GM11168 (cell line): ENCODE measurements at regions not wholly inside any gene's neighbourhood (a gene's known extent, or its start where the extent isn't known, plus 50 kb on each side); places are given as distances from the start of the nearest gene placed in this dataset.

ENCODE experiments used
- in situ Hi-C: fragments of 300-500 bp; cut with MboI; formaldehyde crosslinking; loops from one replicate; pipeline ENCODE4 v1.12.0; 2022; ENCODE audit warnings: low sequenced_read_pairs; ENCODE audit not compliant: unreplicated experiment

DNA sequence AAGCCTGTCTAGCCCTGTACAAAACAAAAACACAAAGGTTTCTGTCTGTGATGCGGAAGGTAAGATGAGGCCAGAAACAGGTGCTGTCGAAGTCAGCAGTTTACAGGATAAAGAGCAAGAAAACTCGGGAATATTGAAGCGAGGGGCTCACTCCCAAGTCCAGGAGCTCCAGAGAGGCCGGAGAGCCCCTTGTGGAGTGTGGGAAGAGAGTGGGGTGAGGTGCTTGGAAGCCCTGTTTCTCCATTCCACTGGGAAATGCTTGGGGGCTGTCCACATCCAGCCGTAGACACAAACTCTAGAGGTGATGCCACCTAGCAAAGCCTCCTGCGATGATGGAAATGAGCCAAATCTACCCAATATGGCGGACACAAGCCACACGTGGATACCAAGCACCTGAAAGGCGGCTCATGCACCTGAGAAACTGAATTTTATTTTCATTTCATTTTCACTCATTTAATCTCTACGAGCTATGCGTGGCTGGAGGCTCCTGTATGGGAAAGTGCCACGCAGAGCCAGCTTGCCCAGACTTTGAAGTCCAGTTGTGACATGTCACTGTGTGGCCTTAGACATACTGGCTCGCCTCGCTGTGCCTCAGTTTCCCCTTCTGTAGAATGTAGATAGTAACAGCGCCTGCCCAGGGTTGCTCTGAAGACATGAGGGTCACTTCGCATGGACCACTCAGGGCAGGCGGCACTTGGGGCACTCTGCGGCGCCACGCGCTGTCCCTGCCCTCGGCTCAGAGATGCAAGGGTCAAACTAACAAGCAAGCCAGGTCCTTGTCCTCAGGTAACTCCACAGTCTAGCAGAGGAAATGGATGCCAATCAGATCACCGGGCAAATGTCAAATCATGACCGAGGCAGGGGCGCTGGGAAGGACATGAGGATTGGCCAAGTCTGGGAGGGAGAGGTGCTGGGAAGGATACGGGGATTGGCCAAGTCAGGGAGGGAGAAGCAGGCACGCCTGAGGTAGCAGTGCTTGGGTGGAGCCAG lies 684.7 kb downstream of the TBC1D22A start:
- in situ Hi-C loops = no loop called here

DNA sequence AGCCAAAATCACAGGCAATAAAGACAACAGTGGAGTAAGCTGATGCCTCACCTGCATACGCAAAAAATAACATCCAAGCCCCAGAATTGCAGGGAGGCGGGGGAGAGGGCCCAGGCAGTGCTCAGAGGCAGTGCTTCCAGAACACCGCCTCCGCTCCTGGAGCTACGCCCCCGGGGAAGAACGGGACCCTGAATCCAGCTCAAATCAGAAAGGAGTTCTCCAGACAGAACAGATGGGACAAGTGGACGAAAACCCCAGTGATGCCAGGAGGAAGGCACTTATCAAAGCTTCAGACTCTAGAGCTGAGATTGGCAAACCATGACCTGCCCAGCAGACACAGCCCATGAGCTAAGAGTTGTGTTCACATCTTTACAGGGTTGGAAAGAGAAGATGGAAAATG lies 683.9 kb downstream of the TBC1D22A start:
- in situ Hi-C loops = no loop called here

DNA sequence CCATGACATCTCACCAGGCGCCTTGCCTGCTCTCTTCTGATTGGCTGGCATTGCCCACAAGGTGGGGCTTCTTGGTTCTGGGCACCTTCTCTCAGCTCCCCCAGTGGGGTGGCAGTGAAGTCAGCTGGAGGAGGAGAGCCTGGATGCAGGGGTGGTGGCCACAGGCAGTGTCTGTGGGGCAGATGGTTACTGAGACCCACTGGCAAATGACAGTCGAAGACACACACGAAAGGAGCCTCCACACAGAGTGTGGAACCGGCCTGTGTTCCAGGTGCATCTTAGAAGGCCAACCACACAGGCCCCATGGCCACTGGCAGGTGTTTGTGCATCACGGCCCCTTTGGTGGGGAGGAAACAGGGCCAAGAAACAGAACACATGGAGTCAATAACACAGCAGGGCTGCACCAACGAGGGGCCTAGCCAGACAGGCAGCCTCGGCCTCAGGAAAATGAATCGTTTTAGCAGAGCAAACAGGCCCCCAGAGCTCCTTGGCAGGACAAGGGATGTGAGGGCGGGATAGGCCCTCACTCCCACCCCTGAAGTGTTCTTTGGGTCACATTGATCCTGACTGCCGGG lies 683.4 kb downstream of the TBC1D22A start:
- in situ Hi-C loops = no loop called here

DNA sequence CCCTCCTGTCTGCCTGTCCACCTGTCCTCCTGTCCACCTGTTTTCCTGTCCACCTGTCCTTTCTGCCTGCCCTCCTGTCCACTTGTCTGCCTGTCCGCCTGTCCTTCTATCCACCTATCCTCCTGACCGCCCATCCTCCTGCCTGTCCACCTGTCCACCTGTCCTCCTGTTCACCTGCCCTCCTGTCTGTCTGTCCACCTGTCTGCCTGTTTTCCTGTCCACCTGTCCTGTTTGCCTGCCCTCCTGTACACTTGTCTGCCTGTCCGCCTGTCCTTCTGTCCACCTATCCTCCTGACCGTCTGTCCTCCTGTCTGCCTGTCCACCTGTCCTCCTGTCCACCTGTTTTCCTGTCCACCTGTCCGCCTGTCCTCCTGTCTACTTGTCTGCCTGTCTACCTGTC lies 682.8 kb downstream of the TBC1D22A start:
- in situ Hi-C loops = no loop called here

DNA sequence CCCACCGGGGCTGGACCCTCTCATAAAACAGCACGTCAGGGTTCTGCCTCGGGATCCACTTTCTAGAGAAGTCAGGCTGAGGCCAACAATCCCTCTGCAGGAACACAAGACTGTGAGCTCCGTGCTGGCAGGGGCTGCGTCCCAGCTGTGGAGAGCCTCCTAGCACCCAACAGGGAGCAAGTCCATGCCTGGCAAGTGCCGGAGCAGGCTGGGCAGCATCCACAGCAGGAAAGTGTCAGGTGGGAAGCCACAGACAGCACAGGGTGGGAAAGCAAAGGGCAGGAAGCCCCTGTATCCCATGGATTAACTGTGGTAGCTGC lies 682.3 kb downstream of the TBC1D22A start:
- in situ Hi-C loops = no loop called here

DNA sequence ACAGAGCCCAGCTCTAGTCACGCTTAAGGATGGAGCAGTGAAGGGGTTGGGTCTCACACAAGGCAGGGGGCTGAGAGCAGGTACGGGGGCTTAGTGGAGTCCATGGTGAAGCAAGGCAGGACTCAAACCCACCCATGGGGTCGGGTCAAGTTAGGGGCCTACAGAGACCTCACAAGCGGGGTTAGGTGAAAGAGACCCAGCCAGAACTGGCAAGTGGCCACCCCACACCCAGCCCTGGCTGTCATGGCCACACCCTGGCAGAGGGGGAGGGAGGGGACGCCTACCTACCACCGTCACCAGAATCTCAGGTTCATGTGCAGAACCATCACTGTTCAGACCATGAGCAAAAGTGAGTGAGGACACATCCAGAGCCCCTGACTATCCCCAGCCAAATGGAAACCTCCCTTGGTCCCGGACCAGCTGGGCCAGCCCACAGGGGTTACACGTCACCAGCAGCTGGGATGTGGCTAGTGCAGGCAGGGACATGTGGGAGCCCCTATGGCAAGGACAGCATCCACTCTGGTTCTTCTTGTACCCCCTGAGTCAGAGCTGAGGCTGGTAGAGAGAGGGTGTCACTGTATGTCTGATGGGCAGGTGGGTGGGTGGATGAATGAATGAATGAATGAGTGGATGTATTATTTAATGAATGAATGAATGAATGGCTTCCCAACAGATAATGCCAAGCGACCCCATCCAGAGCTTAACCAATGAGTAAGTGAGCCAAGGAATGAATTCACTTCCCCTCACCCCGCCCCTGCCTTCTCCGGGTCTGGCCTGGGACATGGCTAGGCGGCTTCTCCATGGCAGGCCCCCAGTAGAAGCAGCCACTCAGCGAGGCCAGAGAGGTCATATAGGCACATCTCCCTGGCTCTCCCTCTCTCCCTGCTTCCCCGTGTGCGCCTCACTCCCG lies 681.6 kb downstream of the TBC1D22A start:
- in situ Hi-C loops = no loop called here

DNA sequence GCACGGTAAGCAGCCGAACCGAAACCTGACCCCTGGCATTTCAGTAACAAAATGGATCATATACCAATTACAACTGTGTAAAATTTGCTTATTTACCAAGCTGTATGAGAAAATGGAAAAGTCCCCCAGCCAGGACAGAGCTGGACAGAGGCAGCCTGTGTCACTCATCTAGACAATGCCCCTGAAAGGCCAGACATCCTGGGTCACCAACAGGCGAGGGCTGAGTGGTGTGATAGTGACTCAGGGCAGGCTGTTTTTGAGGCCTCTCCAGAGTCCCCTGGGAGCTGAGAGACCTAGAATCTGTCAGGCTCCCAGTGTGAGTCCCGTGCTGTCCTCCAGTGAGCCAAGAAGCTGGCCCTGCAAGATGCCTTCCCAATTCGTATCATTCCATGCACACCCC lies 680.4 kb downstream of the TBC1D22A start:
- in situ Hi-C loops = no loop called here

DNA sequence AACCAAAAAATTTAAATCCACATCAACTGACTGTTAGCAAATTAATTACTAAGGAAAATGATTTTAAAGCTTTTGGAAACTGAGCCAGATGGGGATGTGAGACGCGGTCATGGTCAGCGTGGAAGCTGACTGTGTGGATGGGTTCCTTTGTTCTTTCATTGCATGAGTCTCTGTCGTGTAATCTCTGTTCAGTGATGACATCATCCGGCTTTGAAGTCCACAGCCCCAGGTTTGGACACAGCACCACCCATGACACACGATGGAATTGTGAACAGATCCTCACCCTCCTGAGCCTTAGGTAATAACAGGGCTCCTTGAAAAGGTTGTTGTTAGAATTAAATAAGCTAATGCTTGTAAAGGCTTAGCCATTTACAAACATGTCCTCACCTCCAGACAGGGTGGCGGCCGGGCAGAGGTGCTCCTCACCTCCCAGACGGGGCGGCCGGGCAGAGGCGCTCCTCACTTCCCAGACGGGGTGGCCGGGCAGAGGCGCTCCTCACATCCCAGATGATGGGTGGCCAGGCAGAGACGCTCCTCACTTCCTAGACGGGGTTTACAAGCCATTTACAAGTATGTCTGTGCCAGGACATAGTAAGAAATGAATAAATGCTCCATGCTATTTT lies 677.3 kb downstream of the TBC1D22A start:
- in situ Hi-C loops = no loop called here

DNA sequence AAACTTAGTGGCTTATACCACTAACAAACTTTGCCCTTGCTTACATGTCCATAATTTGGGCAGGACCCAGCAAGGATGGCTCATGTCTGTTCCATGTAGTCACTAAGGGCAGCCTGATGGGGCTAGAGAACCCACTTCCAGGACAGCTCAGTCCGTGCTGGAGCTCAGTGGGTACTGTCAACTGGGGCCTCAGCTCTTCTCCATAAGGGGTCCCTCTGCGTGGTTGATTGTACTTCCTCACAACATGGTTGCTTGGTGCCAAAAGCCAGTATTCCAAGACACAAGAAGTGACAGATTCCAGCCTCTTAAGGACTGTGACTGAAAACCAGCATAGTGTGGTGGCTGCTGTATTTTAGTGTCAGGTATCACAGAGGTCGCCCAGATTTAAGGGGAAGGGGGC lies 675.2 kb downstream of the TBC1D22A start:
- in situ Hi-C loops = no loop called here

DNA sequence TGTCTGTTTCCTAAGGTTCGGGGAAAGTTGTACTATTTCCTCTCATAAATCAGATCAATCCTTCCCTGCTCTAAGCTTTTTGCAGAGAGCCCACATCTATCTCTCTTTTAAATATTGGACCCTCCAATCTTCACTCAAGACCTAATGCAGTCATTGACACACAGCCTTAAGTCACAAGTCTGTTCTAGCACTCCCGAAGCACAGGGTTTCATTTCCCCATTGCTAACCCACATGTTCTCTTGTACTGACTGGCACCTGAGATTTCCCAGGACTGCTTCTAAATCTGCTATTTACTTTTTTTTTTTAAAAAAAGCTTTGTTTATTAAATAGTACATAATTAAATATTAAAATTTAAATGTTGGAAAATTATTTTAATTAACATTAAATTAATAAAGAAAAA lies 674.7 kb downstream of the TBC1D22A start:
- in situ Hi-C loops = no loop called here

DNA sequence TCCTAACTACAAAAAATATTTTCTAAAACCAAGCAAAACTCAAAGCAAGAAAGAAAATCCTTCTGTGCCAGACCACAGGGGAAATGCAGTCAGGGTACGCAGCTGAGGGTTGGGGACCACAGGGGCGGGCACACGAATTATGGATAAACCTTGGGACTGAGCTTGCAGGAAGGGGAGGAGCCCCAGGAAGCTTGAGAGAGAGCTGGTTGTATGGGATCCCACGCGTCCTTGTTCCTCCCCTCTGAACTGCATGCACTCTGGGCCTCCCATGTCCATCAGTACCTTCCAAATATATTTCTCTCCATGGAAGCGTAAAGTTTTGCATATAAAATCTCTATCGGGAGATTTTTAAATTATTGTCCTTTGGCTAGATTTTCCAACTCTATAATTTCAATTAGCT lies 673.4 kb downstream of the TBC1D22A start:
- in situ Hi-C loops = no loop called here

DNA sequence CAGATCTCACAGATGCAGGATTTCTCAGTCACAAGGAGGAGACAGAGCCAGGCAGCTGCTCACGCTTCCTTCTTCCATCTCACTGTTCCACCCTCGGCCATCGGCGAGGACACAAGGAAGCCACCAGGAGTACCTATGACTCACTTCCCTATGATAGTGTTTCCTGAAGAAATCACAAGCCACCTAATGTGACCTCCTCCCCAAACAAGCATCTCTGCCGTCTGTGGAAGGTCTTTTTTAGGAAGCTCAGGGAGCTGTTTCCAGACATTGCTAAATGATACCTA lies 672.7 kb downstream of the TBC1D22A start:
- in situ Hi-C loops = no loop called here

DNA sequence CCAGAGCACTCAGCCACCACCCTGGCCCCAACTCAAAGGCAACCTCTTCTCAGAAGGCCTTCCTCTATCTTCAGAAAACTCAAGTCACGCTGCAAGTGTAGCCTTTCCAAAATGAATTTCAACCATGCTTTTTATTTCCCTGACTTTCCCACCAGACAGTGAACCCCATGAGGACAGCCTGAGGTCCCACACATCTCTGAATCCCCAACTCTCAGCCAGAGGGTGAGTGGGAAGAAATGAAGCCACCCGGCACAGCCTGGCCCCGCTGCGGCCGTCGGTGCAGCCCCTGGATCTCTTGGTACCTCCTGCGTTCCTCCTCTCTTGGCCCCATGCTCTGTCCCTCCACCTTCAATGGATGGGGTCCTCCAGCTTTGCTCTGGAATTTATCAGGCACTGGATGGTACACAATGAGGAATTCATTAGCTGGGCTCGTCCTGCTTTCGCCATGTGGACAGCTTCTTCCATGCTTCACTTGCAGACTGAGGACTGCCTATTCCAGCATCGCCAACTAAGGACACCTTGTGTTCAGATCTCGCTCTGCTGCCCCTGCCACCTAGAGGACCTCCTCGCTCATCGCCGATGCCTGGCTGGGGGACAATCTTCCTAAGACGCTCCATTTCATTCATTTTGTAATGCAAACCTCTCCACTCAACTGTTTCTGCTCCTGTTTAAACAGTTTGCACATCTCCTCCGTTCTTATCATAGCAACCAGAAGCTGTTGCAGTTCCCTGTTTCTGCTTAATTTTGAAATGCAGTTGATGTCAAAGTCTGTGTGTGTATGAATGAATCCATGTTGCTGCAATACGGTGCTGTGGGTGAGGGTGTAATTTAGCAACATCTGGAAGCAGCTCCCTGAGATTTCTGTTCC lies 672.1 kb downstream of the TBC1D22A start:
- in situ Hi-C loops = no loop called here

DNA sequence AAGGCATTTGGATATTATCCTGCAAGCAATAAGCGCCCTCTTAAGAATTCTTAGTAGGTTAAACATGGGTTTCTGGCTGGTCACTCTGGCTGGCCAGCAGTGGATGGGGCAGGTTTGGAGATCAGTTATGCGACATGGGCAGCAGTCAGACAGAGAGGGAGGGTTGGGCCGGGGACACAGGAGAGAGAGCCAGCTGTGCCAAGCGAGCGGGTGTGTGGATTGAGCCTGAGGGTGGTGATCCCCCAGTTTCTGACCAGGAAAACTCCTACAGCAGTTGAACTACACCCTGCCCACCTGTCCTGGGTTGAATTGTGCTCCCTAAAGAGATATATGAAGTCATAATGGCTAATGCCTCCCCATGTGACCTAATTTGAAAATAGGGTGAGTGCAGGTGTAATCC lies 671.2 kb downstream of the TBC1D22A start:
- in situ Hi-C loops = no loop called here

DNA sequence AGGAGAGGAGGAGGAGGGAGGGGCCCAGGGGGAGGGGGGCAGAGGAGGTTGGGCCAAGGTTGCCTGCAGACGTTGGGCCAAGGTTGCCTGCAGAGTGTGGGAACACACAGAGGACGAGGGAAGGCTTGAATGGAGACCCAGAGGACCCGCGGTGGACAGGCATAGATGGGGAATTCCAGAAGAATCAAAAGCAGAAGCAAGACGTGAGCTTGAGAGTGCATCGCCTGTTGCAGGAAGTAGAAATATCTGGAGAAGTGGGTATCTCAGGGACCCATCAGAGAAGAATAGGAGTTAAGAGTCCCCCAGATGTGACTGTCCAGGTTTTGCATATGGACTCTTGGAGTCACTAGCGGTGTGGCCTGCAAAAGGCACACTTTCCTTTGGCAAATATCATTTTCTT lies 670.2 kb downstream of the TBC1D22A start:
- in situ Hi-C loops = no loop called here

DNA sequence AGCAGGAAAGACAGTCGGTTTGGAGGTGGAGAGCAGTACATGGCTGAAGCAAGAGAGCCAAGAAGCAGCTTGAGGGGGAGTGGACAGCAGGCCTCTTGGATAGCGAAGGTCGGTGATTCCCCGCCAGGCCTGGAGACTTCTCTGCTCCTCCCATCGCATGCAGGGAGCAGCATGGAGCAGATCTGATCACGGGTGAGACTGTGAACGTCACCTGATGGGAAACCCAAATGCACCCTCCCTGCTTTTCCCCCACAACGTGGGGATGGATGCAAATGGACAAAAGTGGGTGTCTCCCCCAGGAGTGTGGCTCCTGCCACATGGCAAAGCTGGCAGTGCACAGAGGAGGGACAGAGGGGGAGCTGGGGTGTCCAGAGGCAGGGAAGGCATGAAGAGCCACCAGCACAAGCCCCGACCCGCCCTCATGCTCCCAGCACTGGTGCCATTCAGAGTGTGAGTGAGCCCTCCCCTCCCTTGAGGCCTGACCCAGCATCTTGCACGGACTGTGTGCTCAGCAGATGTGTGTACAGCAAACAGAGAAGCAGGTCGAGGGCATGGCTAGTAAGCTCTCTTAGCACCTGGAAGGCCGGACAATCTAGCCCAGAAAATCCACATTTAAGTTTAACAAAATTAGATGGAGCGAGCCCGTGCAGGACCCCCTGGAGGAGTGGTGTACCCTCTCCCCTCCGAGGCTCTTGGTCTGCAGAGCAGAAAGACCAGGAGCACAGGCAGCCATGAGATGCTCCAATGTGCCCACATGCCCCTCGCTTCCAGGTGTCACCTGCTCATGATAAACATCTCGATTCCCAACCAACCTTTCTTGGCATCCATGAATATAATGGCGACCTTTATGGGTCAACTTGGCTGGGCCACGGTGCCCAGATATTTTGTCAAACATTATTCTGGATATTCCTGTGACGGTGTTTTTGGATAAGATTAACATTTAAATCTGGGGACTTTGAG lies 661.7 kb downstream of the TBC1D22A start:
- in situ Hi-C loops = no loop called here

DNA sequence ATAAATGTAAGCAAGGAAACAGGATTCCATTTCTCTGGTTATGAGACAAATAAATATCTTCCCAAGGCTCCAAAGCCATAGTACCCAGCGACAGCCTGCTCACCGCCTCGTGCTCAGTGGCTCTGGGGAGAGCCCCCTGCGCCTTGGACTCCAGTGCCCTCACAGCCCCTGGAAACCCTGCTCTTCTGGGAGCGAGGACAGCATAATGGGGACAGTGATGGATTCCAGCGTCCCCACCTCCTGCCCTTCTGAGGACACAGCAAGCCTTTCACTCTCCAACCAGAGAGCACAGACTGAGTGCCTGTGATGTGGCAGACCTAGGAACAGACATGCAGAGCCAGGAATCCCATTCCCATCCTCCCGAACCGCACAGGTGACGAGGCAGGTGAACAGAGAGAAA lies 660.8 kb downstream of the TBC1D22A start:
- in situ Hi-C loops = no loop called here

DNA sequence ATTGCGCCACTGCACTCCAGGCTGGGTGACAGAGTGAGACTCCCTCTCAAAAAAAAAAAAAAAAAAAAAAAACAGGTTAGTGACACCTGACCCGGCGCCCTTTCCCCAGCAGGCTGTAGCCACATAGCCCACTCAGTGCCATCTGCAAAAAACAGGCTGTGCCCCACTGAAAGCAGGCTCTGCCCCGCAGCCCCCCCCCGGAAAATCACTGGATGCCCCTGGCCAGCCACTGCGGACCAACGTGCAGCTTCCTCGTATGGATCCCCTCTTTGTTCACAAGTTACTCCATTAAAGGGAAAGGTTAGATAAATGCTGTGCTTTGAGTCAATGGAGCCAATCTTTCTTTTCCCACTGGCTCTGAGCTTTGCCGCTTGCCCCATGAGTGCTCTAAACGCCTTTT lies 660.3 kb downstream of the TBC1D22A start:
- in situ Hi-C loops = no loop called here

DNA sequence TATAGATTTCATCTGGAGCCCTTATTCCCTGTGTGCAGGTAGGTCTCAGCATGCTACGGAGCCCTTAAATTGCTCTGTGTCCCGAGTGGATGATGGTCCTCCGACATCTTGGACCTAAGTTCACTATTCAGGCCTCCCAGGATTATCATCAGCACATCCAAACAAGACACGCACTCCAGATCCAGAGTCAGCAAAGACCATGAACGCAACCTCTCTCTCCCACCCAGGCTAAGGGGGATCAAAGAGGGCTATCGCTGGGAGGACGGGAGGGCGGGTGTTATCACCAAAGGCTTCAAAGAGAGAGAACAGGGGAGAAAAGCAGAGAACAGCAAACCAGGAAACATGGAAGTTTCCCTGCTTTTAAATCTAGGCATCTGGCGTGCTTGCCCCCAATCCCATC lies 659.4 kb downstream of the TBC1D22A start:
- in situ Hi-C loops = no loop called here
